GM12875 (cell line): ENCODE measurements at regions not wholly inside any gene's neighbourhood (a gene's known extent, or its start where the extent isn't known, plus 50 kb on each side); places are given as distances from the start of the nearest gene placed in this dataset.

ENCODE experiments used
- H3K4me3 ChIP-seq: one replicate; pipeline ENCODE4 v1.5.1; 2011; ENCODE audit warnings: low read depth, low read length, control low read depth
- TF ChIP-seq, protein P1 (sequence below): IDR thresholded peaks from 2 replicates; pipeline ENCODE4 v1.5.1; 2011; ENCODE audit warnings: low read depth, mild to moderate bottlenecking, control low read depth, inconsistent platforms, low read length, moderate library complexity, borderline replicate concordance; ENCODE audit not compliant: insufficient read depth

DNA sequence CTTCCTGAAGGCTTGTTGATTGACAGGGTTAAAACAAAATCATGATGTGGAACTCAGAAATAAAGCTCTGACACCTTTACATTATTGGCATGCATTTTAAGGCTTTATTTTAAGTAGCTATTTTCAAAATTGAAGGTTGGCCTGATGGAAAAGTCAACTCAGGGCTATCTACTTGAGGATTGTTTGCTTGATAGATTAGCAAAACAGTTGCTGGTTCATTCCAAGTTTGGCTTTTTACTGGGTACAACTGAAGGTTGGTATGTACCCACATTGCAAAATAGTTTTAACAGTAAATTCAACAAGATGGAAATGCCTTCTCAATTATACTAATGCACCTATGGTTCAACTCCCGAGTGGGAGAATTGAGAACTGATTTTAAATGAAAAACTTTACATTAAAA lies 161.8 kb upstream of the ELL2 start:
- TF ChIP-seq, protein P1, sequence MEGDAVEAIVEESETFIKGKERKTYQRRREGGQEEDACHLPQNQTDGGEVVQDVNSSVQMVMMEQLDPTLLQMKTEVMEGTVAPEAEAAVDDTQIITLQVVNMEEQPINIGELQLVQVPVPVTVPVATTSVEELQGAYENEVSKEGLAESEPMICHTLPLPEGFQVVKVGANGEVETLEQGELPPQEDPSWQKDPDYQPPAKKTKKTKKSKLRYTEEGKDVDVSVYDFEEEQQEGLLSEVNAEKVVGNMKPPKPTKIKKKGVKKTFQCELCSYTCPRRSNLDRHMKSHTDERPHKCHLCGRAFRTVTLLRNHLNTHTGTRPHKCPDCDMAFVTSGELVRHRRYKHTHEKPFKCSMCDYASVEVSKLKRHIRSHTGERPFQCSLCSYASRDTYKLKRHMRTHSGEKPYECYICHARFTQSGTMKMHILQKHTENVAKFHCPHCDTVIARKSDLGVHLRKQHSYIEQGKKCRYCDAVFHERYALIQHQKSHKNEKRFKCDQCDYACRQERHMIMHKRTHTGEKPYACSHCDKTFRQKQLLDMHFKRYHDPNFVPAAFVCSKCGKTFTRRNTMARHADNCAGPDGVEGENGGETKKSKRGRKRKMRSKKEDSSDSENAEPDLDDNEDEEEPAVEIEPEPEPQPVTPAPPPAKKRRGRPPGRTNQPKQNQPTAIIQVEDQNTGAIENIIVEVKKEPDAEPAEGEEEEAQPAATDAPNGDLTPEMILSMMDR = no peak
- H3K4me3 ChIP-seq = no peak overlapping the region

GRCh38 chr5:96121364-96121763 lies 159.7 kb upstream of the ELL2 start:
- TF ChIP-seq, protein P1 = no peak
- H3K4me3 ChIP-seq = no peak overlapping the region

DNA sequence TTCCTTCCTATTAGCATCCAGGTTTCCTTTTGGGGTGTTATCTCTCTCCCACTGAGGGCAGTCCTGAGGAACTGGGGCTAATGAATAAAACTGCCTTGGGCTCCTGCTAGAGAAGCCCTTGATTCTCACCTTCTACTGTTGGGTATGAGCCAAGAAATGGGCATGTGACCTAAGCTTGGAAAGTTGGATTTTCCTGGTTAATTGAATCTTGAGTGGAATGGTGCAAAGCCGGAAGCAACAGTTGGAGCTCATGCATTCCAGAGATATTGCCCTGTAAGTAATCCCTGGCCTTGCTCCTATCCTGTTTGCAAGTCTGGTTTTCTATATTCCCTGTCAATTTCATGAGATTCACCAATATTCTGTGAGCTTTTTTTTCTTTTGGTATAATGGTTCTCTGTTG lies 158.5 kb upstream of the ELL2 start:
- TF ChIP-seq, protein P1 = no peak
- no peak overlapping the region for H3K4me3 ChIP-seq

DNA sequence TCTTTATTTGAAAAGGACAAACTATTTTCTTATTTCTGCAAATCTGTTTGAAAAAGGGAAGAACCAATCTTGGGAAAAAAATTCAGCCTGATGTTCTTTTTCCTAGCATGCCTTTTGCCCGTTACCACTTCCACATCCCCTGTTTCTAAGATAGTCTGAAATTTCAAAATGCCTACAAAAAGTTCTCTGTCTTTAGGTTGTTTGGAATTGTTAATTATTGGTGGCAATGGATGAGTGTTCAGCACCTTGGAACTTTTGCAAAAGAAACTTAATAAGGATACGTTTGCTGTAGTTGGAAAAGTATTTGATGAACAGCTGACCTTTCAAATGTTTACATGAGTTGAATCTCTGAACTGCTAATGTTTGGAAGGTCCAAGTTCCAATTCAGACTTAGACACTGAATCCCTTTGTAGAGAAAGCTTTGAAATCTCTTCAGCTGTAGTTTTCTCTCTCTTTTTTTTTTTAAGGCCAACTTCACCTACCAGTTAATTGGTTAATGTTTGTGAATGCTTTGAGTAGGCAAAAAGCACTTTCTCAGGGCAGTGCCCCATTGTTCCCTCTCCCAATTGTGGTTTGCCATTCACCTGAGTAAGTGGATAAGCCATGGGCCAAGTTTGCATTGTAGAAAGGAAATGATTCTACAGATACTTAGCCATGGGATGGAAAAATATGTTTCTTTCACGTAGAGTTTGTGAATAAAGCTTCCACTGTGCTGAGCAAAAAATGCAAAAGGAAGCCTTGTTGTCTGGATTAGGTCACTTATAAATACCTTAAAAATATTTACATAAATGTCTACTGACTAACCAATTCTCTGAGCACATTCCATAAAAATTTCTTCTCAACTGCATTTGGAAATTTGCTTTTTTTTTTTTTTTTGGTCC lies 156.4 kb upstream of the ELL2 start:
- TF ChIP-seq, protein P1 = no peak
- no peak overlapping the region for H3K4me3 ChIP-seq

GRCh38 chr5:96115147-96115807 lies 153.6 kb upstream of the ELL2 start:
- no peak overlapping the region for H3K4me3 ChIP-seq
- TF ChIP-seq, protein P1 = no peak

DNA sequence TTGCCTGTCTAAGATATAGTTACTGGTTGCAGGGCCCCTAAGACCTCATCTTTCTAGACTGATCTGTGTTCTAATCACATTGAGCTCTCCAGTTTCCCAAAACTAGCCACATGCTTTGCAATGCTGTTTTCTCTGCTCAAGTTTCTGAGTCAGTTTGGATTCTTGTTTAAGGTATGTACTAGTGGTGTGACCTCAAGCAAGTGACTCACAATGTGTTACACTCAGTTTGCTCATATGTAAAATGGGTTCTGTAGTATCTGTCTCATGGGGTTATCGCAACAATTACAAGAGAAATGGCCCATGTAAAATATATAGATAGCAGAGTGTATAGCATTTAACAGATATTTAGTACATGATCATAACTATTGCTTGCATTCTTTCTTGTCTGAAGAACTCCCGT lies 153.1 kb upstream of the ELL2 start:
- no peak overlapping the region for H3K4me3 ChIP-seq
- TF ChIP-seq, protein P1 = no peak
